ENCODE measurements at regions not wholly inside any gene's neighbourhood (a gene's known extent, or its start where the extent isn't known, plus 50 kb on each side); places are given as distances from the start of the nearest gene placed in this dataset.
"Not testable (repeated sequence)": the region's sequence is repeated elsewhere in the genome, so short reads cannot be mapped to it uniquely, and the experiment has no call there.

DNA sequence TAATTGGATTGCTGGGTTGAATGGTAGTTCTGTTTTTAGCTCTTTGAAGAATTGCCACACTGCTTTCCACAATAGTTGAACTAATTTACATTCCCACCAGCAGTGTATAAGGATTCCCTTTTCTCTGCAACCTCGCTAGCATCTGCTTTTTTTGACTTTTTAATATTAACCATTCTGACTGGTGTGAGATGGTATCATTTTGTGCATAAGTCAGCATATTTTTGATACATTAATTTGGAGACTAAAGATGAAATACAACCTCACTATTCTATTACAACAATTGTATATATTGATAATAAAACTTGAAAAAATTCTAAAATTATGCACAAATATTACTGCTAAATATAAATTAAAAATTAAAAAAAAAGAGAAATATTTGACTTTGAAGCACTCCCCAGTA lies 350.9 kb downstream of the SPIN4 start:
- TF ChIP-seq, protein P1, sequence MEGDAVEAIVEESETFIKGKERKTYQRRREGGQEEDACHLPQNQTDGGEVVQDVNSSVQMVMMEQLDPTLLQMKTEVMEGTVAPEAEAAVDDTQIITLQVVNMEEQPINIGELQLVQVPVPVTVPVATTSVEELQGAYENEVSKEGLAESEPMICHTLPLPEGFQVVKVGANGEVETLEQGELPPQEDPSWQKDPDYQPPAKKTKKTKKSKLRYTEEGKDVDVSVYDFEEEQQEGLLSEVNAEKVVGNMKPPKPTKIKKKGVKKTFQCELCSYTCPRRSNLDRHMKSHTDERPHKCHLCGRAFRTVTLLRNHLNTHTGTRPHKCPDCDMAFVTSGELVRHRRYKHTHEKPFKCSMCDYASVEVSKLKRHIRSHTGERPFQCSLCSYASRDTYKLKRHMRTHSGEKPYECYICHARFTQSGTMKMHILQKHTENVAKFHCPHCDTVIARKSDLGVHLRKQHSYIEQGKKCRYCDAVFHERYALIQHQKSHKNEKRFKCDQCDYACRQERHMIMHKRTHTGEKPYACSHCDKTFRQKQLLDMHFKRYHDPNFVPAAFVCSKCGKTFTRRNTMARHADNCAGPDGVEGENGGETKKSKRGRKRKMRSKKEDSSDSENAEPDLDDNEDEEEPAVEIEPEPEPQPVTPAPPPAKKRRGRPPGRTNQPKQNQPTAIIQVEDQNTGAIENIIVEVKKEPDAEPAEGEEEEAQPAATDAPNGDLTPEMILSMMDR (IDR thresholded peaks at IDR 0.05 in 4 of 5, conservative IDR thresholded peaks at IDR 0.05 in 1 of 5) = not testable (repeated sequence)
- TF ChIP-seq POLR2A (IDR thresholded peaks at IDR 0.05) = not testable (repeated sequence)

Measured in gastrocnemius medialis (tissue), 4 donors.